HEK293 (cell line): ENCODE measurements at regions not wholly inside any gene's neighbourhood (a gene's known extent, or its start where the extent isn't known, plus 50 kb on each side); places are given as distances from the start of the nearest gene placed in this dataset.

Experiments
- CTCF ChIA-PET: fragments of 350-600 bp; formaldehyde crosslinking; extraction: SDS; loops from one replicate; lab custom pipeline; 2021; ENCODE audit warnings: antibody characterized with exemption; lab: Yijun Ruan, JAX
- POLR2A ChIA-PET: fragments of 300-600 bp; formaldehyde crosslinking; extraction: SDS; loops from one replicate; lab custom pipeline; 2020; ENCODE audit warnings: antibody characterized with exemption, inconsistent platforms; lab: Yijun Ruan, JAX
- H3K27ac ChIP-seq: fragments of 200-500 bp; sonication (Bioruptor generic); 2 replicates; pipeline ENCODE4 v1.5.1; 2014; ENCODE audit warnings: low read depth, low read length, control low read depth, inconsistent platforms; ENCODE audit errors: extremely low read depth
- H3K36me3 ChIP-seq, 2 experiments: fragments of 200-500 bp in 1 of 2; sonication (Bioruptor generic) in 1 of 2; 1 replicate in 1 of 2; 2 replicates in 1 of 2; pipeline ENCODE4 v1.5.1; 2014 to 2017; ENCODE audit warnings: inconsistent platforms in 2 of 2, low read length in 2 of 2; ENCODE audit not compliant: control insufficient read depth in 2 of 2, insufficient read depth in 1 of 2
- H3K4me1 ChIP-seq: fragments of 200-500 bp; sonication (Bioruptor generic); 2 replicates; pipeline ENCODE4 v1.5.1; 2014; ENCODE audit warnings: mild to moderate bottlenecking, low read length, inconsistent platforms; ENCODE audit not compliant: control insufficient read depth, insufficient read depth
- H3K4me3 ChIP-seq: 2 replicates; pipeline ENCODE4 v1.5.1; 2011; ENCODE audit warnings: low read depth, mild to moderate bottlenecking, control low read depth, low read length, moderate library complexity
- H3K9me3 ChIP-seq: fragments of 200-500 bp; sonication (Bioruptor generic); 2 replicates; pipeline ENCODE4 v1.5.1; 2014; ENCODE audit warnings: low read depth, low read length, inconsistent platforms; ENCODE audit not compliant: control insufficient read depth, insufficient read depth
- GFI1B ChIP-seq: fragments of 450-650 bp; formaldehyde crosslinking; IDR thresholded peaks from 2 replicates; pipeline ENCODE4 v1.5.1; 2016; ENCODE audit warnings: missing biosample characterization, missing genetic modification characterization
- HOXC10 ChIP-seq: sonication (generic); formaldehyde crosslinking; IDR thresholded peaks from 2 replicates; pipeline ENCODE4 v1.8.1; 2023; ENCODE audit warnings: mild to moderate bottlenecking, missing genetic modification reagents
- HOXD13 ChIP-seq: sonication (generic); formaldehyde crosslinking; IDR thresholded peaks from 2 replicates; pipeline ENCODE4 v1.8.0; 2022; ENCODE audit warnings: missing genetic modification reagents, borderline replicate concordance
- KLF7 ChIP-seq: fragments of 450-650 bp; formaldehyde crosslinking; IDR thresholded peaks from 2 replicates; pipeline ENCODE4 v1.5.1; 2016; ENCODE audit warnings: missing biosample characterization, missing genetic modification characterization, borderline replicate concordance
- MYNN ChIP-seq: fragments of 450-650 bp; formaldehyde crosslinking; IDR thresholded peaks from 2 replicates; pipeline ENCODE4 v1.5.1; 2016; ENCODE audit warnings: missing biosample characterization, missing genetic modification characterization, borderline replicate concordance
- MZF1 ChIP-seq: fragments of 450-650 bp; formaldehyde crosslinking; IDR thresholded peaks from 2 replicates; pipeline ENCODE4 v1.5.1; 2017; ENCODE audit warnings: missing biosample characterization, missing genetic modification characterization, borderline replicate concordance
- REST ChIP-seq: fragments of 450-650 bp; formaldehyde crosslinking; IDR thresholded peaks from 2 replicates; pipeline ENCODE4 v1.5.1; 2016; ENCODE audit warnings: missing biosample characterization, missing genetic modification characterization
- SP2 ChIP-seq: fragments of 450-650 bp; formaldehyde crosslinking; IDR thresholded peaks from 2 replicates; pipeline ENCODE4 v1.5.1; 2016; ENCODE audit warnings: missing biosample characterization, missing genetic modification characterization
- ZBTB20 ChIP-seq: fragments of 450-650 bp; formaldehyde crosslinking; IDR thresholded peaks from 2 replicates; pipeline ENCODE4 v1.5.1; 2016; ENCODE audit warnings: missing biosample characterization, missing genetic modification characterization
- ZFP37 ChIP-seq: fragments of 450-650 bp; formaldehyde crosslinking; IDR thresholded peaks from 2 replicates; pipeline ENCODE4 v1.5.1; 2016; ENCODE audit warnings: missing biosample characterization, missing genetic modification characterization
- ZNF112 ChIP-seq: fragments of 450-650 bp; formaldehyde crosslinking; IDR thresholded peaks from 2 replicates; pipeline ENCODE4 v1.5.0; 2017; ENCODE audit warnings: missing biosample characterization, missing genetic modification characterization
- ZNF140 ChIP-seq: fragments of 450-650 bp; formaldehyde crosslinking; IDR thresholded peaks from 2 replicates; pipeline ENCODE4 v1.5.1; 2016; ENCODE audit warnings: missing biosample characterization, missing genetic modification characterization
- ZNF146 ChIP-seq: fragments of 450-650 bp; formaldehyde crosslinking; IDR thresholded peaks from 2 replicates; pipeline ENCODE4 v1.5.1; 2016; ENCODE audit warnings: missing biosample characterization, missing genetic modification characterization
- ZNF175 ChIP-seq: fragments of 450-650 bp; formaldehyde crosslinking; IDR thresholded peaks from 2 replicates; pipeline ENCODE4 v1.5.1; 2016; ENCODE audit warnings: missing biosample characterization, missing genetic modification characterization
- ZNF202 ChIP-seq: fragments of 450-650 bp; formaldehyde crosslinking; IDR thresholded peaks from 2 replicates; pipeline ENCODE4 v1.5.1; 2016; ENCODE audit warnings: missing biosample characterization, missing genetic modification characterization, borderline replicate concordance
- ZNF239 ChIP-seq: fragments of 450-650 bp; formaldehyde crosslinking; IDR thresholded peaks from 2 replicates; pipeline ENCODE4 v1.5.1; 2016; ENCODE audit warnings: missing biosample characterization, missing genetic modification characterization
- ZNF302 ChIP-seq: fragments of 450-650 bp; formaldehyde crosslinking; IDR thresholded peaks from 2 replicates; pipeline ENCODE4 v1.5.1; 2016; ENCODE audit warnings: missing biosample characterization, missing genetic modification characterization, low read depth
- ZNF37A ChIP-seq: fragments of 450-650 bp; IDR thresholded peaks from 2 replicates; pipeline ENCODE4 v1.5.1; 2018; ENCODE audit warnings: missing biosample characterization, missing genetic modification characterization
- ZNF416 ChIP-seq: fragments of 450-650 bp; formaldehyde crosslinking; IDR thresholded peaks from 2 replicates; pipeline ENCODE4 v1.5.1; 2016; ENCODE audit warnings: missing biosample characterization, missing genetic modification characterization
- ZNF585B ChIP-seq: fragments of 450-650 bp; formaldehyde crosslinking; IDR thresholded peaks from 2 replicates; pipeline ENCODE4 v1.5.1; 2016; ENCODE audit warnings: missing biosample characterization, missing genetic modification characterization
- ZNF629 ChIP-seq: fragments of 450-650 bp; formaldehyde crosslinking; IDR thresholded peaks from 2 replicates; pipeline ENCODE4 v1.5.1; 2017; ENCODE audit warnings: missing biosample characterization, missing genetic modification characterization
- ZNF654 ChIP-seq: fragments of 450-650 bp; formaldehyde crosslinking; IDR thresholded peaks from 2 replicates; pipeline ENCODE4 v1.5.1; 2016; ENCODE audit warnings: low read depth, missing biosample characterization, missing genetic modification characterization
- ZNF677 ChIP-seq: fragments of 450-650 bp; IDR thresholded peaks from 2 replicates; pipeline ENCODE4 v1.5.0; 2018; ENCODE audit warnings: missing biosample characterization, mild to moderate bottlenecking, missing genetic modification characterization, moderate library complexity
- ZNF785 ChIP-seq: fragments of 450-650 bp; formaldehyde crosslinking; IDR thresholded peaks from 2 replicates; pipeline ENCODE4 v1.5.1; 2016; ENCODE audit warnings: missing biosample characterization, missing genetic modification characterization
- TF ChIP-seq, protein P1 (sequence below): fragments of 450-650 bp; formaldehyde crosslinking; IDR thresholded peaks from 2 replicates; pipeline ENCODE4 v1.5.1; 2016; ENCODE audit warnings: missing biosample characterization, missing genetic modification characterization
- TF ChIP-seq, protein P2 (sequence below): fragments of 450-650 bp; formaldehyde crosslinking; IDR thresholded peaks from 2 replicates; pipeline ENCODE4 v1.5.1; 2016; ENCODE audit warnings: missing biosample characterization, missing genetic modification characterization
- TF ChIP-seq, protein P3 (sequence below): fragments of 450-650 bp; formaldehyde crosslinking; IDR thresholded peaks from 2 replicates; pipeline ENCODE4 v1.5.1; 2016; ENCODE audit warnings: missing biosample characterization, missing genetic modification characterization, borderline replicate concordance
- TF ChIP-seq, protein P4 (sequence below): fragments of 450-650 bp; formaldehyde crosslinking; IDR thresholded peaks from 2 replicates; pipeline ENCODE4 v1.5.1; 2017; ENCODE audit warnings: missing biosample characterization, missing genetic modification characterization

GRCh38 chr4:171348090-171348489 is 465.1 kb upstream of the GALNTL6 start (continued):
- TF ChIP-seq, protein P1, sequence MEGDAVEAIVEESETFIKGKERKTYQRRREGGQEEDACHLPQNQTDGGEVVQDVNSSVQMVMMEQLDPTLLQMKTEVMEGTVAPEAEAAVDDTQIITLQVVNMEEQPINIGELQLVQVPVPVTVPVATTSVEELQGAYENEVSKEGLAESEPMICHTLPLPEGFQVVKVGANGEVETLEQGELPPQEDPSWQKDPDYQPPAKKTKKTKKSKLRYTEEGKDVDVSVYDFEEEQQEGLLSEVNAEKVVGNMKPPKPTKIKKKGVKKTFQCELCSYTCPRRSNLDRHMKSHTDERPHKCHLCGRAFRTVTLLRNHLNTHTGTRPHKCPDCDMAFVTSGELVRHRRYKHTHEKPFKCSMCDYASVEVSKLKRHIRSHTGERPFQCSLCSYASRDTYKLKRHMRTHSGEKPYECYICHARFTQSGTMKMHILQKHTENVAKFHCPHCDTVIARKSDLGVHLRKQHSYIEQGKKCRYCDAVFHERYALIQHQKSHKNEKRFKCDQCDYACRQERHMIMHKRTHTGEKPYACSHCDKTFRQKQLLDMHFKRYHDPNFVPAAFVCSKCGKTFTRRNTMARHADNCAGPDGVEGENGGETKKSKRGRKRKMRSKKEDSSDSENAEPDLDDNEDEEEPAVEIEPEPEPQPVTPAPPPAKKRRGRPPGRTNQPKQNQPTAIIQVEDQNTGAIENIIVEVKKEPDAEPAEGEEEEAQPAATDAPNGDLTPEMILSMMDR, result no peak
- TF ChIP-seq ZNF629 (tag by site-specific recombination), result no peak
- TF ChIP-seq ZNF140 (tag by site-specific recombination), result no peak
- TF ChIP-seq, all 188 proteins: peak for 0

- no peaks in the 10 kb centered on the region for H3K36me3 ChIP-seq
- POLR2A ChIA-PET, result no interaction called here
- CTCF ChIA-PET, result no interaction called here
Measured at GRCh38 chr4:171342646-171343045, 470.6 kb upstream of the GALNTL6 start.

DNA sequence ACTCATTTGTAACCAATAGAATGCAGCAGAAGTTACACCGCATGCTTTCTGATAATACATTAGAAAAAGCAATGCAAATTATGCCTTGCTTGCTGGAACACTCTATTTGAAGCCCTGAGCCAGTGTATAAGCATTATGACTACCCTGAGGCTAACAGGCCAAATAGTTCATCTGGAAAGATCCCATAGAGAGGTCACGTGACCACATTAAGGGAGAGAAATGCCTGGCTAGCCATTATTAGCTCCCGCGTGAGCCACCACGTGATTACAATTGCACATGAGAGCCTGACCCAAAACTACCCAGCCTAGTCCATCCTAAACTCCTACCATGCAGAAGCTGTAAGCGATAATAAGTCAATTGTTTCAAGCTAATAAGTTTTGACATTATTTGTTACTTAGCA is 472.9 kb upstream of the GALNTL6 start:
- CTCF ChIA-PET, result no interaction called here
- Histone ChIP-seq H3K36me3 (no peaks in the 10 kb centered on the region), H3K27ac (no peak overlapping the region), H3K9me3 (no peaks in the 10 kb centered on the region), H3K4me3 (no peak overlapping the region), H3K4me1 (no peaks in the 10 kb centered on the region)
- POLR2A ChIA-PET, result no interaction called here
- no peak for TF ChIP-seq ZNF202 (tag by site-specific recombination)
- TF ChIP-seq ZNF112, result no peak
- no peak for TF ChIP-seq ZBTB20 (tag by site-specific recombination)
- TF ChIP-seq ZNF677 (tag by site-specific recombination), result no peak
- no peak for TF ChIP-seq ZNF654 (tag by site-specific recombination)
- TF ChIP-seq, protein P2, sequence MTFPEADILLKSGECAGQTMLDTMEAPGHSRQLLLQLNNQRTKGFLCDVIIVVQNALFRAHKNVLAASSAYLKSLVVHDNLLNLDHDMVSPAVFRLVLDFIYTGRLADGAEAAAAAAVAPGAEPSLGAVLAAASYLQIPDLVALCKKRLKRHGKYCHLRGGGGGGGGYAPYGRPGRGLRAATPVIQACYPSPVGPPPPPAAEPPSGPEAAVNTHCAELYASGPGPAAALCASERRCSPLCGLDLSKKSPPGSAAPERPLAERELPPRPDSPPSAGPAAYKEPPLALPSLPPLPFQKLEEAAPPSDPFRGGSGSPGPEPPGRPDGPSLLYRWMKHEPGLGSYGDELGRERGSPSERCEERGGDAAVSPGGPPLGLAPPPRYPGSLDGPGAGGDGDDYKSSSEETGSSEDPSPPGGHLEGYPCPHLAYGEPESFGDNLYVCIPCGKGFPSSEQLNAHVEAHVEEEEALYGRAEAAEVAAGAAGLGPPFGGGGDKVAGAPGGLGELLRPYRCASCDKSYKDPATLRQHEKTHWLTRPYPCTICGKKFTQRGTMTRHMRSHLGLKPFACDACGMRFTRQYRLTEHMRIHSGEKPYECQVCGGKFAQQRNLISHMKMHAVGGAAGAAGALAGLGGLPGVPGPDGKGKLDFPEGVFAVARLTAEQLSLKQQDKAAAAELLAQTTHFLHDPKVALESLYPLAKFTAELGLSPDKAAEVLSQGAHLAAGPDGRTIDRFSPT (tag by site-specific recombination), result no peak
- no peak for TF ChIP-seq GFI1B (tag by site-specific recombination)
- TF ChIP-seq ZNF175, result no peak
- no peak for TF ChIP-seq ZFP37 (tag by site-specific recombination)
- TF ChIP-seq REST, result no peak
- TF ChIP-seq, all 188 proteins: peak for 0

More at GRCh38 chr4:171342646-171343045, 470.6 kb upstream of the GALNTL6 start:
- no peak for TF ChIP-seq ZNF785 (tag by site-specific recombination)
- TF ChIP-seq, protein P3, sequence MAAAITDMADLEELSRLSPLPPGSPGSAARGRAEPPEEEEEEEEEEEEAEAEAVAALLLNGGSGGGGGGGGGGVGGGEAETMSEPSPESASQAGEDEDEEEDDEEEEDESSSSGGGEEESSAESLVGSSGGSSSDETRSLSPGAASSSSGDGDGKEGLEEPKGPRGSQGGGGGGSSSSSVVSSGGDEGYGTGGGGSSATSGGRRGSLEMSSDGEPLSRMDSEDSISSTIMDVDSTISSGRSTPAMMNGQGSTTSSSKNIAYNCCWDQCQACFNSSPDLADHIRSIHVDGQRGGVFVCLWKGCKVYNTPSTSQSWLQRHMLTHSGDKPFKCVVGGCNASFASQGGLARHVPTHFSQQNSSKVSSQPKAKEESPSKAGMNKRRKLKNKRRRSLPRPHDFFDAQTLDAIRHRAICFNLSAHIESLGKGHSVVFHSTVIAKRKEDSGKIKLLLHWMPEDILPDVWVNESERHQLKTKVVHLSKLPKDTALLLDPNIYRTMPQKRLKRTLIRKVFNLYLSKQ (tag by site-specific recombination), result no peak
- no peak for TF ChIP-seq KLF7 (tag by site-specific recombination)
- TF ChIP-seq ZNF239 (tag by site-specific recombination), result no peak
- TF ChIP-seq ZNF416 (tag by site-specific recombination), result no peak
- no peak for TF ChIP-seq SP2 (tag by site-specific recombination)
- TF ChIP-seq, protein P4, sequence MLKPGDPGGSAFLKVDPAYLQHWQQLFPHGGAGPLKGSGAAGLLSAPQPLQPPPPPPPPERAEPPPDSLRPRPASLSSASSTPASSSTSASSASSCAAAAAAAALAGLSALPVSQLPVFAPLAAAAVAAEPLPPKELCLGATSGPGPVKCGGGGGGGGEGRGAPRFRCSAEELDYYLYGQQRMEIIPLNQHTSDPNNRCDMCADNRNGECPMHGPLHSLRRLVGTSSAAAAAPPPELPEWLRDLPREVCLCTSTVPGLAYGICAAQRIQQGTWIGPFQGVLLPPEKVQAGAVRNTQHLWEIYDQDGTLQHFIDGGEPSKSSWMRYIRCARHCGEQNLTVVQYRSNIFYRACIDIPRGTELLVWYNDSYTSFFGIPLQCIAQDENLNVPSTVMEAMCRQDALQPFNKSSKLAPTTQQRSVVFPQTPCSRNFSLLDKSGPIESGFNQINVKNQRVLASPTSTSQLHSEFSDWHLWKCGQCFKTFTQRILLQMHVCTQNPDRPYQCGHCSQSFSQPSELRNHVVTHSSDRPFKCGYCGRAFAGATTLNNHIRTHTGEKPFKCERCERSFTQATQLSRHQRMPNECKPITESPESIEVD (tag by site-specific recombination), result no peak
- TF ChIP-seq ZNF585B (tag by site-specific recombination), result no peak
- no peak for TF ChIP-seq ZNF146 (tag by site-specific recombination)
- no peak for TF ChIP-seq MZF1
- TF ChIP-seq ZNF37A (tag by site-specific recombination), result no peak
- TF ChIP-seq HOXC10 (CRISPR knock-in tag), result no peak
- no peak for TF ChIP-seq HOXD13 (CRISPR knock-in tag)
- TF ChIP-seq ZNF302 (tag by site-specific recombination), result no peak
- no peak for TF ChIP-seq MYNN
- Histone ChIP-seq H3K4me1 (no peaks in the 10 kb centered on the region), H3K27ac (no peak overlapping the region), H3K4me3 (no peak overlapping the region), H3K9me3 (no peaks in the 10 kb centered on the region)
